HG03342 (cell line): ENCODE measurements at regions not wholly inside any gene's neighbourhood (a gene's known extent, or its start where the extent isn't known, plus 50 kb on each side); places are given as distances from the start of the nearest gene placed in this dataset.
"Not testable (repeated sequence)": the region's sequence is repeated elsewhere in the genome, so short reads cannot be mapped to it uniquely, and the experiment has no call there.

Source experiments
- ATAC-seq: cut with Tn5 transposase; IDR thresholded peaks from one replicate; pipeline ENCODE4 v1.9.1; 2021; ENCODE audit warnings: mild to moderate bottlenecking, moderate library complexity; ENCODE audit not compliant: unreplicated experiment

DNA sequence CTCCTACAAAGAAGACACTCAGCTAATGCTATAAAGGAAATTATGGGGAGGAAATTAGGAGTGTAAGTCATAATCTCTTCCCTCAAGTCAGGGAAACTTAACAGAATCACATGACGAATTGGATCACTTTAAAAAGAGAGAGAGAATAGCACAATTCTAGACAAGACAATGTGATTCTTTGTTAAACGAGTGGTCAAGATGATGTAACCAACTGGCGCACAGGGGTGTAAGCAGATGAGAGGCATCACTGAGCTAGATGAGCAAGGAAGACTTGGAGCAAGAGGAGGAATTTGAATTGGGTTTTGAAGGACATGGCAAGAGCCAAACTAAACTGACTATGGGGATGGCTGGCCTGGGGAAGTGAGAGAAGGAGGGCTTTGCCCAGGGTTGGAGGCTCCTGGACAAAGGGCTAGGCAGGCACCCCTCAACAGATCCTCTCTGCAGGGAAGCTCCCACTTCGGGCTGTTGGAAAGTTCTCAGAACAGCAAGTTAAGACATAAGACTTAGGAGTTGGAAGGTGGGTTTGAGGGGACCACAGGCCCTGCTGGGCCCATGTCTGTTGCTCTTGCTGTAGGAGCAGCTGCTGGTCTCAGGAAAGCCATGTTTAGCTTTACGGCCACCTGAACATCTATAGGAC lies 123.9 kb upstream of the GRIK3 start:
- ATAC-seq, result no peak

DNA sequence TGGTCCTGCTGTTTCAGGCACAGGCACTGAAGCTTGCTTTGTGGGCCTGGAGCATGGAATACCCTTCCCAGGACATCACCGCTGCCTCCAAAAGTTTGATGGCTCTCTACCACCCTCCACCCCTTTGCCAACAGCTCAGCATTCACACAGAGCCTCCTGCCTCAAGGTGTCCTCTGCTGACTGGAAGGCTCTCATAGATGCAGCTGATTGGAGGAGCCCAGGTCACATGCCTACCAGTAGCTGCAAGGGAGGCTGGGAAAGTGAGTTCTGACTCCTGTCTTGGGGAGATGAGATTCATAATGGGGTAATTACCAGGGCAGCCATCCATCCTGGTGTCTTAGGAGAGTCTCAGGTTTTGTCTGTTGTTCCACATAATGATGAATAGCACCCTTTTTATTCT lies 124.8 kb upstream of the GRIK3 start:
- ATAC-seq, result no peak

DNA sequence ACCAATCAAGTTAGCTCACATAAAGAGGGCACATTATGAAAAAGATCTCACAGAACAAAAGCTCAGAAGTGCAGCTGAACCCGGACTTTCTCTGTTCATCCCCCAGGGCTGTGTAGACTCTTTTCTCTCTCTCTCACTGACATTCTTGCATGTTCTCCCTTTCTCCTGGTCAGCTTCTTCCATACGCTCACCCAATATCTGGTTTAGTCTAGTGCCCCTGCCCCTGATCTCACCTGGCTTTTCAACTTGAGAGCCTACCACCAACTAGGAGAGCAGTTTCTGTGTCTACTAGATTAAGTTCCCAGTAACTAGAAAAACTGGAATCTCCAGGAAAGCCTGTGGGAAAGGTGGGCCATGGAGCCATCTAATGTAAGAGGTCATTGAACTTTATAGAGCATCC lies 126.9 kb upstream of the GRIK3 start:
- ATAC-seq, result no peak

DNA sequence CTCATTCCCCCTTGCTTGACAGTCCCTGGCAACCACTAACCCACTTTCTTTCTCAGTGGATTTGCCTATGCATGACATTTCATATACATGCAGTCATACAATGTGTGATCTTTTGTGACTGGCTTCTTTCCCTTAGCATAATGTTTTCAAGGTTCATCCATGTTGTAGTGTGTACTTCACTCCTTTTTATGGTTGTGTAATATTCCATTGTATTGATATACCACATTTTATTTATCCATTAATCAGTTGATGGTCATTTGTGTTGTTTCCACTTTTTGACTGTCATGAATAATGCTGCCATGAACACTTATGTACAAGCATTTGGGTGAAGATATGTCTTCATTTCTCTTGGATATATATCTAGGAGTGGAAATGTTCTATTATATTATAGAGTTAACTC lies 127.7 kb upstream of the GRIK3 start:
- ATAC-seq, result no peak

DNA sequence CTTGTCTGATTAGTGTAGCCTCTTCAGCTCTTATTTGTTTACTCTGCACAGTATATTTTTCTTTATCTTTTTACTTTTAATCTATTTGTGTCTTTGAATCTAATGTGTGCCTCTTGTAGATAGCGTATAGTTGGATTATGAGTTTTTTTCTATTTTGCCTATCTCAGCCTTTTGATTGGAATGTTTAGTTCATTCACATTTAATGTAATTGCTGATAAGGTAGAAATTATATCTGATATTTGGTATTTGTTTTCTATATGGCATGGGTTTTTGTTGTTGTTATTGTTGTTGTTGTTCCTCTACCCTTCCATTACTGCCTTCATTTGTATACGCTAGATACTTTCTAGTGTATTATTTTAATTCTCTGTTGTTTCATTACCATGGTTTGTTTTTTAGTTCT lies 131.7 kb upstream of the GRIK3 start:
- no peak for ATAC-seq

DNA sequence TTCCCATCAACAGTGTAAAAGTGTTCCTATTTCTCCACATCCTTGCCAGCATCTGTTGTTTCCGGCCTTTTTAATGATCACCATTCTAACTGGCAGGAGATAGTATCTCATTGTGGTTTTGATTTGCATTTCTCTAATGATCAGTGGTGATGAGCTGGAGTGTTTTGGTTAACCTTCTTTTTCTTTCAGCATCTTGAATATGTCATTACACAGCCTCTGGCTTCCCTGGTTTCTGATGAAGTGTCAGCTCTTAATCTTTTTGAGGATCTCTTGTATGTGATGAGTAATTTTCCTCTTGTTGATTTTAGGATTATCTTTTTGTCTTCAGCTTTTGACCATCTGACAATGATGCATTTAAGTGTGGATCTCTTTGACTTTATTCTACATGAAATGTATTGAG lies 133.2 kb upstream of the GRIK3 start:
- no peak for ATAC-seq

DNA sequence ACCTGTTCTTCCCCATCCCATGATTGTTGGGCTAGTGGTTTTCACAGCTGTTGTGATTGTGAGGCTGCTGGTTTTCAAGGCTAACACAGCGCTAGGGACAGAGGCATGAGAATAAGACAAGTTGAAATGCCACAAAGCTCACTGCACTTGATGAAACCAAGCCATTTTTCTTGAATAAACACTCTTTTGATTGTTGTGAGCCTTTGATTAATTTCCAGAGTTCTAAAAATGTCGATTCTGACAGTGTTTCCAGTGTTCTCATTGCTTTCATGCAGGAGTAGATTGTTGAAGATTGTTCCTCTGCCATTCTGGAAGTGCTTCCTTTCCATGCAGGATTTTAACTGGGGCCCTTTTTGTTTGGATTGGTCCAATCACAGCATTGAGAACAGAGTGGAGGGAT lies 134.9 kb upstream of the GRIK3 start:
- ATAC-seq, result no peak

DNA sequence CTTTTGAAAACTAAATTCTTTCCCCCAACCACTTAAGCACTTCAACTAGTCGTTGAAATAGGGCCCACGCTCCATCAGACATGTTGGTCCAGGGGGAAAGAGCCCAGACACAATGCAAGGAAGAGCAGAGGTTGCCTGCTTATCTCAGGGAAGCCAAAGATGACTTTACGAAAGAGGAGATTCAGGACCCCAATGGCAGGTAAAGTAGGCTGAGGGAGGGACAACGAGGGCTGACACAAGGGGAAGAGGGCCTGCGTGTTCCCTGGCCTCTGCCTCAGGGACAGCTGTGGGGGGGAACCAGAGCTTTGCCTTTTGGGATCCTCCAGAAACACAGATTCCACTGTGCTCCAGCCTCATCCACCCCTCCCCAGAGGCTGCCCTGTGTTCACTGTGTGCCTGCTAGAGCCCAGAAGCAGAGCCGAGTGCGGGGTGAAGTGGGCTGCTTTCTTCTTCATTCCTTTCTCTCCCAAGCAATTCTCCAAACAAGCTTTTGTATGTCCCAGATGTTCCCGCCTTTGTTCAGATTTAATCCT lies 135.5 kb upstream of the GRIK3 start:
- ATAC-seq, result no peak

DNA sequence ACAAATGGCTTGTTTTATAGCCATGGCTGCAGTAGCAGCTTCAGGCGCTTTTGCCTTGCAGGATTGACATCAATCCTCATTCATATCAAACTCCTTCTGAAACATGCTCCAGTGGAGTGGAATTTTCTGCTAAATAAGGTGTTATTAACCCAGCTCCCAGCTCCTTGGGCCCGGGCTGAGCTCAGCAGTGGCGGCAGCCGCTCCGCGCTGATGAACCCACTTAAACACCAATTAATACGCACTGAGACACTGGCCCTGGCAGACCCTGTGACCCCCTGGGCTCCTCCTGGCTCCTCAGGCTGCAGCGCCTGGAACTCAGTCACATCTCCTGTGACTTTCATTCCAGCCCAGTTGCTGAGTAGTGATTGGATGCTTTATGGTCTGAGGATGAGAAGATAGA lies 137.4 kb upstream of the GRIK3 start:
- no peak for ATAC-seq

DNA sequence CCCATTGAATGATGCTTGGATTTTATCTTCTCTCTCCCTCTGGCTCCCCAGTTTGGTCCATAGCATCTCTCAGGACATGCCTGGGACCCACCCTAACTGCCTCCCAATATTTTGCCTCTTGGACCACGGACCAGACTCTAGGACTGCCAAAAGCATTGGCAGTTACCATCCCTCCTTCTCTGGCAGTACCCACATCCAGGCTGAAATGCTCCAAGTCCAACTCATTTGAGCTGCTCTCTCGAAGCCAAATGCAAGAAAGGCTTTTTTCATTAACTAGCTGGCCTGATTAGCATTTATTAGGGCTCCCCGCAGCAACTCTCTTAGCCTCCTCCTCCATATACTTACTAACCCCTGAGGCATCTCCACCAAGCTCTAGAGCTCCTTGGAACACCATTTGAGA lies 140.0 kb upstream of the GRIK3 start:
- ATAC-seq, result no peak

DNA sequence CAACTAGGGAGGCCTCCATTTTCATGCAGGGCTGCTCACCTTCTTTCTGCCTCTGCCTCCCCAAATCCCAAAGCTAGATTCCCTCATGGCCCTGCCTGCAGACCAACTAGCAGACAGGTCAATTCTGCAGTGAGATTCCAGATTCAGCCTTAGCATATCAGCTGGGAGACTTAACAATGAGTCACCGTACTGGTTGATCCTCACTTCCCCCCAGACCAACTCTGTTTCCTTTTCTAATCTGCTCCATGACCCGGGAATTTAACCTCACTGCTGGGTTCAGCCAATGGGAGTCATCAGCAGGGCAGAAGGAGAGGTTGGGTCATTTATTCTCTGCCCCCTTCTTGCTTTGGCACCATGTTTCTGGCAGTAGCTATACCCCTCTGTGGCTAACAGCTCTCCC lies 140.6 kb upstream of the GRIK3 start:
- no peak for ATAC-seq

DNA sequence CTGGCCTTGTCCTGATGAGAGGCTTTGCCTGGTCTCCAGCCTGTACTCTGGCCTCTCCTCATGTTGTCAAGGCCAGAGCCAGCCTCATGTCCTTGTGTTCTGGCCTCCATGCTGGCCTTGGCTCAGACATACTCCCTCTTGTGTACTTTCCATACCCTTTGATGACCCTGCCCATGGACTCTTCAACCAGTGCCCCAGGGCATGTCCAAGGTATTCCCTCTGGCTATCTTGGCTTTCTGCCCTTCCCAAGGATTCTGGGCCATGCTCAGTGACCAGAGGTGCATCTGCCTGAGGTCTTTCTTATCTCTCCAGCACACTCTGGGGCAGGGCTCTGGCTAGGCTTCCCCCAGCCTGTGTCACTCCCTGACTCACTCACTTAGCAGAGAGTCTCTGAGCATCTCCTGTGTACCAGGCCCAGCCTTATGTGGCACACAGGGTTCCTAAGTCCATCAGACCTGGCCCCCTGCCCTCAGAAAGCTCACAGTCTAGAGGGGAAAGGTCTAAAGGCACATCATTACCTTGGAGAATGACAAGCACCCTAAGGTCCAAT lies 141.4 kb upstream of the GRIK3 start:
- no peak for ATAC-seq

DNA sequence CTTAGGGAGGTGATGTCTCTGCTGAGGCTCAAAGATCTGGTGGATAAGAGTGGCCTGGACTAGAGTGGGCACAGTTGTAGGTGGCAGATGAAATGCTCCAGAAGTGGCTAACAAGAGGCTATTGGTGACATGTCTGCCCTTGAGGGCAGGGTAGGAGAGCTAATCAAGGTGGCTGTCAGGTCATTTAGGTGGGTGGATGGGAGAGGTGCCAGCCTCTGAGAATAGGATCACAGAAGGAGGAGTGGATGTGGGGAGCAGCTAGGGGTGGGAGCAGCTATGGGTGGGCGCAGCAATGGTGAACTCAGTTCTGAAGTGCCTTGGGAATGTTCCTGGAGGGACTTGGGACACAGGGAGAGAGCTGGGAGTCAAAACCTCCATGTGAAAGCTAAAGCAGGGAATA lies 142.0 kb upstream of the GRIK3 start:
- no peak for ATAC-seq

DNA sequence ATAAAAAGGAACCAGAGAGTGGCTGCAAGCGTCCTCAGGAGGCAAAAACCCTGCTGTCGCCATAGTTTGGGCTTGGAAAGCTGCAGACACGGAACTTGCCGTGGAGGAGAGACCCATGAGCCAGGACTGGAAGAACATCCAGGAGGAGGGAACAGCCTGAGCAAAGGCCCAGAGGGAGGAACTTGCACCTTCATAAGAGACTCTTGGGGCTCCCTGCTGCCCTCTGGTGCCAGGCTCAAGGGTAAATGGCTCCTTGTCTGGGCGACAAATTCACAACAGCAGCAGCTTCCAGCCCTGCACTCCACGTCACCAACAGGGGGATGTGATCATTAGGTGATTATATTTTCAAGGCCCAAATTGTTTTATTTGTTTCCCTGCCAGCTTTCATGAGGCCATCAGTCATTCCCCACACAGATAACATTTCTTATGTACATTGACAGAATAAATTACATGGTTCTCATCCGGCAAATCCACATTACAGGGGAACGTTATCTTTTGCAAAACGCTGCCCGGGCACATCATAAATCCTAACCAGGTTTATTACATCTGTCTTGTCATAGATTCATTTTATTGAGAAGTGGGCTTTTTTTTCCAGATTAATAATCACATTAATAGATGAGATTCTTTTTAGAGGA lies 143.0 kb upstream of the GRIK3 start:
- ATAC-seq, result no peak

DNA sequence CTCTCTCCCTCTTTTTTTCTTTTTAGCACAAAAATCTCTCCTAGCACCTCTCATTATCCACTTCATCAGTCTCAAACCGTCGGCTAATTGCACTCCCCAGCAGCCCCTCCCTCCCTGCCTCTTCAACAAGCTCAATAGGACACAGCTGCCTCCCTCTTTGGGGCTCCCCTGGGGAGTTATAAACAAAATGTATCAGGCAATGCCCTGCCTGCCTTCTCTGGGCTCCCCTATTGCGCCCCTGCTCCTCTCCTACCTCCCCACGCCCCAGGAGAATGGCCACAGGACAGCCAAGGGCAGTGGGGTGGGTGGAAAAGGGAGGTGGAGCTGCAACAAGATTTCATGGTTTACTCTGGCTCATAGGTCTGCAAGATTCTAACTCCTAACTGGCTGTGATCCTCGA lies 147.1 kb upstream of the GRIK3 start:
- ATAC-seq, result no peak

DNA sequence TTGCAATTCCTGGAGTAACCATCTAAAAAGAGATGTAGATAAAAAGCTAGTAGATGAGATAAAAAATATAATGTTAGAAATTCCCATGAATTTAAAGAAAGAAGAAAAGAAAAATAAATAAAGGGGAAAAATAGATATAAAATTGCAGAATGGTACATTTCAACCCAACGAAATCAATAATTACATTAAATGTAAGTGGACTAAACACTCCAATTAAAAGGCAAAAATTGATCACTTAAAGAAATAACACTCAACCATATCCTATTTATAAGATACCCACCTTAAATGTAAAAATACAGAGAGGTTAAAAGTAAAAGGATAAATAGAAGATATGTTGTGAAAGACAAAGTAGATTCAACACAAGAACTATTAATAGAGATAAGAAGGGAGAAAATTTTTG lies 150.5 kb upstream of the GRIK3 start:
- no peak for ATAC-seq

DNA sequence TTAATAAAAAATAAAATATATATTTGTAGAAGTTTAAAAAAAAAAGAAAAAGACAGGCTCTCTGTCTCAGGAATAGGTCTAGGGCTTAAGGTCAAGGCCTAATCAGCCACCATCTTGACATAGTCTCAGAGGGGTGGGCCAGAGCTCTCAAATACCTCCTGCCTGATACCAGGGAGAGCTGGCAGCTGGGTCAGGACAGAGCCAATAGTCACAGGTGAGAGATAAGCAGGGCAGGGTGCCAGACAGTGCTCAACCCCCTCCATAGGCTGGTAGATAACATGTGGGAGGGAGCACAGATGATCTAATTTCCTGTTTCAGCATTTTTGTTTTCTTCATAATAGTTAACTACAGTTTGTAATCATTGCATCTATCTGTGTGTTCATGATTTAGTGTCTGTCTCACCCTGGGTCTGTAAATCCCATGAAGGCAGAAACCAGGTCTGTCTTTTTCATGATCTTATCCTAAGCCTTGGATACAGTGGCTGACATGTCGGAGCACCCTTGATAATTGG lies 152.0 kb upstream of the GRIK3 start:
- no peak for ATAC-seq

DNA sequence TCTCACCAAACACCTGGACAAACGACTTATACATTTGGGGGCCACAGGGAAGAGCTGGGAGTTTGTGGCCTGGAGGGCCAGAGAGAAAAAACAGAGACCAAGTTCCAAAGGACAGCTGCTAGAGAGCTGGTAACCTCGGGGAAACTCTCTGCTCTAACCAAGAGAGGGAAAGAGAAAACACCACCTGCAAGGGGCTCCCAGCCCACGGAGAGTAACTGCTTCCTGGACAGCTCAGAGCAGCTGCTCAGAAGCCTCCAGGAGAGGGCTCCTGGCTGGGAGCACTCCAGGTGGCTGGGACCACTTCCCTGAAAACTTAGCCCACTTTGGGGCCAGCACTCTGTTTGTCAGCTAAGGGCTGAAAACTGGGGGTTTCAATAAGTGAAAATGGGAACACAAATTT lies 154.8 kb upstream of the GRIK3 start:
- no peak for ATAC-seq

DNA sequence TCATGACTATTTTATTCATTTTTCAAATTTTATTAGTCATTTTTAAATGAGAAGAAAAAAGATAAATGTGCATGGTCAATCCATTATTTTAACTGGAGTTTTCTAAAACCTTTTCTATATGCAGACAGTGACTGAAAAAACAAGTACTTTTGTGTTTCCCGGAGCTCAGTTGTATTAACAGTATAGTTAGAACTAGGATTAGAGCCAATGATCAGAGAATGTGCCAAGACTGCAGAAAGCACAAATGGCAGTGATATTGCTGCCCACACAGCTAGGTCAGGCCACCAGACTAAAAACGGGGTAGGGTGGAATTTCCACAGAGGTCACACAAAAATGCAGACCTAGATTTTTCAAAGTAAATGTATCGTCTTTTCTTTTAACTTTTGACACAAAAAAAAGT lies 163.1 kb upstream of the GRIK3 start:
- no peak for ATAC-seq

DNA sequence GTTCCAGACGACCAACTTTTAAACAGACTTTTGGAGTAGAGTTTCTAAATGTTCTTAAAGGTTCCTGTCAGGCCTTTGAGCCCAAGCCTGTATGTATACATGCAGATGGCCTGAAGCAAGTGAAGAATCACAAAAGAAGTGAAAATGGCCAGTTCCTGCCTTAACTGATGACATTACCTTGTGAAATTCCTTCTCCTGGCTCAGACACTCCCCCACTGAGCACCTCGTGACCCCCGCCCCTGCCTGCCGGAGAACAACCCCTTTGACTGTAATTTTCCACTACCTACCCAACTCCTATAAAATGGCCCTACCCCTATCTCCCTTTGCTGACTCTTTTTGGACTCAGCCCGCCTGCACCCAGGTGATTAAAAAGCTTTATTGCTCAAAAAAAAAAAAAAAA lies 180.0 kb upstream of the GRIK3 start:
- ATAC-seq, result not testable (repeated sequence)

DNA sequence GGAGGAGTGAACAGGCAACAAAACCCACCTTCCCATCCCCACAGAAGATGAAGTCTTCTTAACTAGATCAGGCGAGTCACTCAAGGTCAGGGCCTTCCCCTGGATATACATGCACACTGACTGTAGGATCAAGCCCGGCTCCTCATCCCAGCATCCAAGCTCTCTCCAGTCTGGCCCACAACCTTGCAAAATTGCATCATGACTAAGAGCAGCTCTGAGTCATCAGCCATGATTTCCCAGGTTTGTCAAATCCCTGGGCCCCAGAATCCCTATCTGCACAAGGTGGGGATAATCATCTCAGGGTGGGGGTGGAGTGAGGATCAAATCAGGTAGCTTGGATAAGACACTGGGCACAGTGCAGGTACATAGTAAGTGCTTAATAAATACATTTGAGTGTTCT lies 199.3 kb upstream of the GRIK3 start:
- ATAC-seq, result no peak

DNA sequence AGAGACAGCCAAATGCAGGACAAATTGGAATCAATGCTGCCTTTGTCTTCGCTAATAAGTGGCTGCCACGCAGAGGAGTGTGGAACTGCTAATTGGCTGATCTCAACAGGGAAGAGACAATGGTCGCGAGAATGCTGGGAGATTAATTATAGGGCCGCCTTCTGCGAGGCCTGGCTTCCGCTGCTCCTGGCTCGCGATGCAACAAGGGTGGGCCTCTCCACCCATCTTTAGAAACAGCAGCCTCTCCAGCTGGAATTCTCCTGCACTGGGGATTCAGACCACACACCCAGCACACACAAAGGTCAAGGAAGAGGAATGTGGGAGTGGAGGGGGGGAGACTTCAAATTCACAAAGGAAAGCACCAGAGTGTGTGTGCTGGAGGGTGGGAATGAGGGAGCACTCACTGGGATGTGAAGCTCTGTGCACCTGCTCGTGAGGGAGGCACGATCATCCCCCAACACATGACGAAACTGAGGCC lies 200.7 kb upstream of the GRIK3 start:
- ATAC-seq, result no peak
